D721Med (cell line): ENCODE measurements at regions not wholly inside any gene's neighbourhood (a gene's known extent, or its start where the extent isn't known, plus 50 kb on each side); places are given as distances from the start of the nearest gene placed in this dataset.

ENCODE experiments used
- DNase-seq: peaks from one replicate; pipeline ENCODE4 v3.0.0; 2011; ENCODE audit warnings: low spot score; ENCODE audit not compliant: insufficient read length
- FAIRE-seq: peaks from 2 replicates; lab custom pipeline; 2011; peaks lifted over from hg19 to GRCh38; lab: Jason Lieb, UNC
- TF ChIP-seq, protein P1 (sequence below): IDR thresholded peaks from 2 replicates; pipeline ENCODE4 v1.5.1; 2012; ENCODE audit warnings: mild to moderate bottlenecking, control low read depth; ENCODE audit not compliant: insufficient read depth; ENCODE audit errors: missing control alignments

- DNase-seq (no peak), FAIRE-seq (peak; percentile 68)
- TF ChIP-seq, protein P1, sequence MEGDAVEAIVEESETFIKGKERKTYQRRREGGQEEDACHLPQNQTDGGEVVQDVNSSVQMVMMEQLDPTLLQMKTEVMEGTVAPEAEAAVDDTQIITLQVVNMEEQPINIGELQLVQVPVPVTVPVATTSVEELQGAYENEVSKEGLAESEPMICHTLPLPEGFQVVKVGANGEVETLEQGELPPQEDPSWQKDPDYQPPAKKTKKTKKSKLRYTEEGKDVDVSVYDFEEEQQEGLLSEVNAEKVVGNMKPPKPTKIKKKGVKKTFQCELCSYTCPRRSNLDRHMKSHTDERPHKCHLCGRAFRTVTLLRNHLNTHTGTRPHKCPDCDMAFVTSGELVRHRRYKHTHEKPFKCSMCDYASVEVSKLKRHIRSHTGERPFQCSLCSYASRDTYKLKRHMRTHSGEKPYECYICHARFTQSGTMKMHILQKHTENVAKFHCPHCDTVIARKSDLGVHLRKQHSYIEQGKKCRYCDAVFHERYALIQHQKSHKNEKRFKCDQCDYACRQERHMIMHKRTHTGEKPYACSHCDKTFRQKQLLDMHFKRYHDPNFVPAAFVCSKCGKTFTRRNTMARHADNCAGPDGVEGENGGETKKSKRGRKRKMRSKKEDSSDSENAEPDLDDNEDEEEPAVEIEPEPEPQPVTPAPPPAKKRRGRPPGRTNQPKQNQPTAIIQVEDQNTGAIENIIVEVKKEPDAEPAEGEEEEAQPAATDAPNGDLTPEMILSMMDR: peak; percentile 36
These were observed 310.7 kb downstream of the DUSP10 start for GRCh38 chr1:221431068-221431651.

DNA sequence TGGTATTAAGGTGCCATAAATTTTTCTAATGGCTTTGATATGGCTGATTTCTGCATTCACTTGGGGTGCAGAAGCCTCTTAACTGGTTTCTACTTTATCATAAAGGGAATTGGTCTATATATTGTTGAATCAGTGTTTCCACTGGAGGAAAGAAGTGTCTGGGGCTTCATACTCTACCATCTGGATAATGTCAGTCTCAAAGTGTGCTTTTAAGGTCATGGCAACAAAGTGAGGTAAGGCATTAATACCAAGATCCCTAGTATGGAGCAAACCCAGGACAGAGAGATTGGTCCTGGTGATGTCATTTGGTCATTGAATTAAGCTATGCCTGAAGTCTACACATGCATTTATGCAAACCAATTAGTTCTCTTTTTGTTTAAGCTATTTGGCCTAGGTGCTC lies 309.9 kb downstream of the DUSP10 start:
- DNase-seq (no peak), FAIRE-seq (peak; percentile 89)
- TF ChIP-seq, protein P1: no peak

GRCh38 chr1:221435504-221435904 lies 306.4 kb downstream of the DUSP10 start:
- DNase-seq: no peak
- FAIRE-seq: peak; percentile 97
- TF ChIP-seq, protein P1: peak; percentile 96

DNA sequence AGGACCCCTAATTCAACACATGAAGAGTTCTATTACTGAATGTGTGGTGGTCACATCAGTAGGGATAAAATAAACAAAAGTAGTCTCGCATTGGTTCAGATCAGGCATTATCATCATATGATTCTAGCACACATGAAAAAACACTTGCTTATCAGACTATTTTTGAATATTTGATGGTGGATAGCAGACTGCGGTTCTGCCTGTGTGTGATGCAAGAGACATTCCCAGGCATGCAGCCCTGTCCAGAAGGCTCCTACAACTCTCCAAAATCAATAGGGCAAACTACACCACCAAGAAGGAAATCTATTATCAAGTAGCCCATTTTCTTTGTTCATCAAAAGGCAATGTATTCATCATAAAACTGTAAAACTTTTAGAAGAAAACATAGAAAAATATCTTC lies 304.7 kb downstream of the DUSP10 start:
- FAIRE-seq (peak; percentile 58), DNase-seq (no peak)
- TF ChIP-seq, protein P1: no peak

DNA sequence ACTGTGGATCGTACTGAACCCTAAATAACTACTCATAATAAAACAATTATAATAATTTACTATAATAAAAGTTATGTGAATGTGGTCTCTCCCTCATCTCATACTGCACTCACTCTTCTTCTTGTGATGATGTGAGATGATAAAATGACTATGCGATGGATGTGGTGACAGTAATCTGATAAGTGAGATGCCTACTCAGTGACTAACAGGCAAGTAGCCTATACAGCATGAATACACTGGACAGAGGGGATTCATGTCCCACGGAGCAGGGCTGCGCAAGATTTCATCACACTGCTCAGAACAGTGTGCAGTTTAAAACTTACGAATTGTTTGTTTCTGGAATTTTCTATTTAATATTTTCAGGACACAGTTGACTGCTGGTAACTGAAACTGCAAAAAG lies 304.0 kb downstream of the DUSP10 start:
- TF ChIP-seq, protein P1: no peak
- DNase-seq (no peak), FAIRE-seq (no peak)

DNA sequence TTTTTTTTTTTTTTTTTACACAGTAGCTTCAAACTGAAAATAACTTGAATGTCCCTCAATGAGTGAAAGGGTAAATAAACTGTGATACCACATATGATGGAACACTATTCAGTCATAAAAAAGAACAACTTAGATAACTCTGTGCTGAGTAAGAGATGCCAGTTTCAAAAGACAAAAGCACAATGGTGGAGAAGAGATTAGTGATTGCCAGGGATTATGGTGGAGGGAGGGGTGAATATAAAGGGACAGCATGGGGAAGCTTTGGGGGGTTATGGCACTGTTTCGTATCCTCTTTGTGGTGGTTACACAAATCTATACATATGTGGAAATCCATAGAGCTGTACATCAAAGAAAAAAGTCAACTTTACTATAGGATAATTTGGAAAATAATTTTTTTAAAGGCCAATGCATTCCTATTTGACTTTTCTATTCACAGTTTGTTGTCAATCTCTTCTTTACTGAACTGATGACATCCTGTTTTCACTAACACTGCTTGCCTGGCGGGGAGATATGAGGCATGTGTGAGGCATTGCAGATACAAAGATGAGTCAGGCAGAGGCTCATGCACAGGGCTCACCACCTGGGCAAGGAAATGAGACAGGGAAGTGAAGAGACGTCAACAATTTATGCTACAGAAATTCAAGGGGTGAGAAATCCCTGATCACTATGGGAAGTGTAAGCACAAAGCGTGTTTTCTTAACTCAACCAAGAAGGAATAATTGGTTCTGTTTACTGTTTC lies 302.7 kb downstream of the DUSP10 start:
- TF ChIP-seq, protein P1: no peak
- no peak for DNase-seq
- peak; percentile 85 for FAIRE-seq
